Neural cell (in vitro differentiated cells): ENCODE measurements at regions not wholly inside any gene's neighbourhood (a gene's known extent, or its start where the extent isn't known, plus 50 kb on each side); places are given as distances from the start of the nearest gene placed in this dataset.

Experiments
- H2AFZ ChIP-seq: fragments of 200-600, 300-800 bp; sonication (generic), shearing (Covaris generic); 2 replicates; pipeline ENCODE4 v1.6.0; 2014; ENCODE audit warnings: low read depth, mild to moderate bottlenecking, antibody characterized with exemption, low read length, moderate library complexity
- H3F3A ChIP-seq: fragments of 200-600 bp; shearing (Covaris generic); 2 replicates; pipeline ENCODE4 v1.6.1; 2016; ENCODE audit warnings: mild to moderate bottlenecking, moderate library complexity, mixed read lengths, antibody characterized with exemption, low read length; ENCODE audit not compliant: insufficient read depth, poor library complexity, severe bottlenecking
- H3K27ac ChIP-seq: fragments of 200-600, 300-800 bp; sonication (generic), shearing (Covaris generic); 2 replicates; pipeline ENCODE4 v1.5.1; 2014; ENCODE audit warnings: mild to moderate bottlenecking, low read length, moderate library complexity
- H3K27me3 ChIP-seq: fragments of 300-800, 200-600 bp; sonication (generic), shearing (Covaris generic); 2 replicates; pipeline ENCODE4 v1.6.0; 2014; ENCODE audit warnings: mild to moderate bottlenecking, low read depth, low read length, moderate library complexity; ENCODE audit not compliant: insufficient read depth
- H3K36me3 ChIP-seq: fragments of 300-800, 200-600 bp; sonication (generic), shearing (Covaris generic); 2 replicates; pipeline ENCODE4 v1.5.1; 2014; ENCODE audit warnings: mild to moderate bottlenecking, antibody characterized with exemption, low read length, moderate library complexity; ENCODE audit not compliant: insufficient read depth
- H3K4me2 ChIP-seq: fragments of 300-800, 200-600 bp; sonication (generic), shearing (Covaris generic); 2 replicates; pipeline ENCODE4 v1.6.0; 2014; ENCODE audit warnings: mild to moderate bottlenecking, low read length
- H3K4me3 ChIP-seq: fragments of 300-800, 200-600 bp; sonication (generic), shearing (Covaris generic); 2 replicates; pipeline ENCODE4 v1.5.1; 2014; ENCODE audit warnings: mild to moderate bottlenecking, low read length, moderate library complexity
- H3K79me2 ChIP-seq: fragments of 200-600 bp; shearing (Covaris generic); replicated peaks from 2 replicates; pipeline ENCODE4 v1.6.0; 2014; ENCODE audit warnings: mild to moderate bottlenecking, low read length, moderate library complexity; ENCODE audit not compliant: insufficient read depth
- H3K9ac ChIP-seq: fragments of 300-800, 200-600 bp; sonication (generic), shearing (Covaris generic); 2 replicates; pipeline ENCODE4 v1.6.1; 2016; ENCODE audit warnings: mild to moderate bottlenecking, low read length, mixed read lengths
- H3K9me2 ChIP-seq: fragments of 200-600 bp; shearing (Covaris generic); 2 replicates; pipeline ENCODE4 v1.6.1; 2016; ENCODE audit warnings: mild to moderate bottlenecking, low read length, mixed read lengths; ENCODE audit not compliant: insufficient read depth
- H3K9me3 ChIP-seq: fragments of 200-600, 300-800 bp; sonication (generic), shearing (Covaris generic); 2 replicates; pipeline ENCODE4 v1.6.1; 2016; ENCODE audit warnings: mild to moderate bottlenecking, mixed run types, low read length, moderate library complexity, mixed read lengths
- H4K20me1 ChIP-seq: fragments of 200-600 bp; shearing (Covaris generic); 2 replicates; pipeline ENCODE4 v1.6.1; 2016; ENCODE audit warnings: mild to moderate bottlenecking, mixed run types; ENCODE audit not compliant: insufficient read depth
- CTCF ChIP-seq: fragments of 450-650 bp; IDR thresholded peaks from 2 replicates; pipeline ENCODE4 v1.5.1; 2014; ENCODE audit warnings: antibody characterized with exemption, mild to moderate bottlenecking, moderate library complexity; ENCODE audit not compliant: poor library complexity, severe bottlenecking
- EP300 ChIP-seq: fragments of 450-650 bp; conservative IDR thresholded peaks from 2 replicates; pipeline ENCODE4 v1.6.1; 2014; ENCODE audit warnings: antibody characterized with exemption, mild to moderate bottlenecking, moderate library complexity; ENCODE audit not compliant: poor library complexity, severe bottlenecking
- EZH2 ChIP-seq: fragments of 200-600, 300-800 bp; shearing (Covaris generic), sonication (generic); IDR thresholded peaks from 2 replicates; pipeline ENCODE4 v1.6.1; 2014; ENCODE audit warnings: antibody characterized with exemption, low read length, borderline replicate concordance, mild to moderate bottlenecking; ENCODE audit not compliant: insufficient read depth, poor library complexity, severe bottlenecking
- MXI1 ChIP-seq: fragments of 450-650 bp; conservative IDR thresholded peaks from 2 replicates; pipeline ENCODE4 v1.6.1; 2014; ENCODE audit warnings: antibody characterized with exemption, mild to moderate bottlenecking; ENCODE audit not compliant: poor library complexity, severe bottlenecking
- POLR2AphosphoS5 ChIP-seq: IDR thresholded peaks from 2 replicates; pipeline ENCODE4 v1.6.1; 2012
- RAD21 ChIP-seq: fragments of 450-650 bp; conservative IDR thresholded peaks from 2 replicates; pipeline ENCODE4 v1.6.1; 2014; ENCODE audit warnings: antibody characterized with exemption, mild to moderate bottlenecking, moderate library complexity
- SMC3 ChIP-seq: fragments of 450-650 bp; conservative IDR thresholded peaks from 2 replicates; pipeline ENCODE4 v1.6.1; 2014; ENCODE audit warnings: antibody characterized with exemption, mild to moderate bottlenecking, moderate library complexity; ENCODE audit not compliant: poor library complexity
- TAF1 ChIP-seq: IDR thresholded peaks from 2 replicates; pipeline ENCODE4 v1.6.1; 2012; ENCODE audit warnings: low read depth
- TF ChIP-seq, protein P1 (sequence below): IDR thresholded peaks from 2 replicates; pipeline ENCODE4 v1.6.1; 2012; ENCODE audit warnings: borderline replicate concordance

GRCh38 chr2:5052905-5053304 lies 639.3 kb upstream of the SOX11 start:
- H2AFZ ChIP-seq = no peak overlapping the region
- no peaks in the 10 kb centered on the region for H3K27me3 ChIP-seq
- no peak overlapping the region for H3K4me3 ChIP-seq
- H3K9me2 ChIP-seq = no peaks in the 10 kb centered on the region
- H3K27ac ChIP-seq = no peak overlapping the region
- no peak overlapping the region for H3K9ac ChIP-seq
- no peaks in the 10 kb centered on the region for H3K79me2 ChIP-seq
- H3K36me3 ChIP-seq = no peaks in the 10 kb centered on the region
- H4K20me1 ChIP-seq = no peaks in the 10 kb centered on the region
- TF ChIP-seq RAD21 (no peak), MXI1 (no peak), POLR2AphosphoS5 (no peak), EP300 (no peak), SMC3 (no peak)
- TF ChIP-seq, protein P1, sequence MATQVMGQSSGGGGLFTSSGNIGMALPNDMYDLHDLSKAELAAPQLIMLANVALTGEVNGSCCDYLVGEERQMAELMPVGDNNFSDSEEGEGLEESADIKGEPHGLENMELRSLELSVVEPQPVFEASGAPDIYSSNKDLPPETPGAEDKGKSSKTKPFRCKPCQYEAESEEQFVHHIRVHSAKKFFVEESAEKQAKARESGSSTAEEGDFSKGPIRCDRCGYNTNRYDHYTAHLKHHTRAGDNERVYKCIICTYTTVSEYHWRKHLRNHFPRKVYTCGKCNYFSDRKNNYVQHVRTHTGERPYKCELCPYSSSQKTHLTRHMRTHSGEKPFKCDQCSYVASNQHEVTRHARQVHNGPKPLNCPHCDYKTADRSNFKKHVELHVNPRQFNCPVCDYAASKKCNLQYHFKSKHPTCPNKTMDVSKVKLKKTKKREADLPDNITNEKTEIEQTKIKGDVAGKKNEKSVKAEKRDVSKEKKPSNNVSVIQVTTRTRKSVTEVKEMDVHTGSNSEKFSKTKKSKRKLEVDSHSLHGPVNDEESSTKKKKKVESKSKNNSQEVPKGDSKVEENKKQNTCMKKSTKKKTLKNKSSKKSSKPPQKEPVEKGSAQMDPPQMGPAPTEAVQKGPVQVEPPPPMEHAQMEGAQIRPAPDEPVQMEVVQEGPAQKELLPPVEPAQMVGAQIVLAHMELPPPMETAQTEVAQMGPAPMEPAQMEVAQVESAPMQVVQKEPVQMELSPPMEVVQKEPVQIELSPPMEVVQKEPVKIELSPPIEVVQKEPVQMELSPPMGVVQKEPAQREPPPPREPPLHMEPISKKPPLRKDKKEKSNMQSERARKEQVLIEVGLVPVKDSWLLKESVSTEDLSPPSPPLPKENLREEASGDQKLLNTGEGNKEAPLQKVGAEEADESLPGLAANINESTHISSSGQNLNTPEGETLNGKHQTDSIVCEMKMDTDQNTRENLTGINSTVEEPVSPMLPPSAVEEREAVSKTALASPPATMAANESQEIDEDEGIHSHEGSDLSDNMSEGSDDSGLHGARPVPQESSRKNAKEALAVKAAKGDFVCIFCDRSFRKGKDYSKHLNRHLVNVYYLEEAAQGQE = no peak
- no peaks in the 10 kb centered on the region for H3K9me3 ChIP-seq
- H3K4me2 ChIP-seq = no peak overlapping the region
- no peaks in the 10 kb centered on the region for H3F3A ChIP-seq

DNA sequence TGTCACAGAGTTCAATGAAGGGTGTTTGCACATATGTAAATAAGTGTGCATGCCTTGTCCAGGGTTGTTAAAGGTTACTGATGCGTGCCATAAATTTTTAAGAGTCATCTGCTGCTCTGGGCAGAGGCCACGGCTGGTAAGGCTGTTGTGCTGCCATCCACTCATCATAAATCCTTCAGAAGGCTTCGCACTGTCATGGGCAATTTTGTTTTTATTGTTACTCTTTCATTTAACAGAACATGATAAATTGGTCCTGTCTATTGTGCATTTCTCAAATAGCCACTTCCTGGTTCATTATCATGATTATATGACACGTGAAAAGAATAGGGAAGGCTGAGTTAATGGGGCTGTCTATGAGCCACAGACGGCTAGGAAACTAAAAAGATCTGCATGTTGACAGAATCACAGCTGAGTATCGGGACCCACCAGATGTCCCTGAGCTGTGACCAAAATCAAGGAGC lies 634.3 kb upstream of the SOX11 start:
- H3K36me3 ChIP-seq = no peaks in the 10 kb centered on the region
- no peaks in the 10 kb centered on the region for H3K79me2 ChIP-seq
- peak overlapping the region; percentile 19 for H3K4me3 ChIP-seq
- H3K27ac ChIP-seq = peak overlapping the region; percentile 53
- H3K27me3 ChIP-seq = no peaks in the 10 kb centered on the region
- H3F3A ChIP-seq = peaks cover 4% of the 10 kb centered on the region
- H4K20me1 ChIP-seq = no peaks in the 10 kb centered on the region
- H3K9ac ChIP-seq = no peak overlapping the region
- no peak overlapping the region for H3K4me2 ChIP-seq
- no peak overlapping the region for H2AFZ ChIP-seq
- H3K9me3 ChIP-seq = no peaks in the 10 kb centered on the region
- peak; percentile 94 for TF ChIP-seq EP300
- TF ChIP-seq TAF1 = no peak
- TF ChIP-seq, protein P1 = peak; percentile 67
- TF ChIP-seq SMC3 = peak; percentile 18
- TF ChIP-seq CTCF = no peak
- TF ChIP-seq MXI1 = no peak
- TF ChIP-seq EZH2 = no peak
- peak; percentile 26 for TF ChIP-seq RAD21
- peak; percentile 73 for TF ChIP-seq POLR2AphosphoS5
- H3K9me2 ChIP-seq = no peaks in the 10 kb centered on the region
